HepG2 (cell line): ENCODE measurements at regions not wholly inside any gene's neighbourhood (a gene's known extent, or its start where the extent isn't known, plus 50 kb on each side); places are given as distances from the start of the nearest gene placed in this dataset.

ENCODE experiments used
- ATF7 ChIP-seq, 2 experiments: fragments of 450-650 bp in 1 of 2; sonication (generic) in 1 of 2; formaldehyde crosslinking in 1 of 2; IDR thresholded peaks; 2 replicates each; pipeline versions ENCODE4 v1.4.0 to v1.6.1; 2016 to 2020; ENCODE audit warnings: antibody characterized with exemption in 1 of 2, mild to moderate bottlenecking in 1 of 2, missing genetic modification reagents in 1 of 2
- CERS6 ChIP-seq: sonication (generic); formaldehyde crosslinking; IDR thresholded peaks from 2 replicates; pipeline ENCODE4 v1.5.0; 2020; ENCODE audit warnings: missing genetic modification reagents
- FOXA3 ChIP-seq: IDR thresholded peaks from 2 replicates; pipeline ENCODE4 v1.6.1; 2016; ENCODE audit warnings: missing genetic modification reagents, missing compliant biosample characterization
- HMGXB4 ChIP-seq, 2 experiments: sonication (generic) in 1 of 2; formaldehyde crosslinking in 1 of 2; IDR thresholded peaks; 2 replicates each; pipeline versions ENCODE4 v1.4.0 to v1.6.1; 2018 to 2020; ENCODE audit warnings: missing genetic modification reagents in 2 of 2, borderline replicate concordance in 1 of 2, low read depth in 1 of 2, mild to moderate bottlenecking in 1 of 2, missing biosample characterization in 1 of 2
- KMT2A ChIP-seq: sonication (generic); formaldehyde crosslinking; IDR thresholded peaks from 2 replicates; pipeline ENCODE4 v1.4.0; 2020; ENCODE audit warnings: missing genetic modification reagents
- NCOA1 ChIP-seq: sonication (generic); formaldehyde crosslinking; IDR thresholded peaks from 2 replicates; pipeline ENCODE4 v1.9.0; 2021; ENCODE audit warnings: missing genetic modification reagents
- RBM39 ChIP-seq: fragments of 200-400 bp; formaldehyde crosslinking; IDR thresholded peaks from one replicate; pipeline ENCODE4 v1.6.1; 2018; ENCODE audit warnings: antibody characterized with exemption, mild to moderate bottlenecking, low read depth, low read length; ENCODE audit not compliant: poor library complexity, severe bottlenecking
- REXO4 ChIP-seq: sonication (generic); formaldehyde crosslinking; IDR thresholded peaks from 2 replicates; pipeline ENCODE4 v1.8.0; 2022; ENCODE audit warnings: missing genetic modification reagents, mild to moderate bottlenecking, borderline replicate concordance
- SATB2 ChIP-seq: sonication (generic); formaldehyde crosslinking; IDR thresholded peaks from 2 replicates; pipeline ENCODE4 v1.5.0; 2020; ENCODE audit warnings: missing genetic modification reagents
- SP2 ChIP-seq: sonication (generic); formaldehyde crosslinking; IDR thresholded peaks from 2 replicates; pipeline ENCODE4 v1.5.1; 2020; ENCODE audit warnings: mild to moderate bottlenecking, missing genetic modification reagents
- TBL1XR1 ChIP-seq: fragments of 150-350 bp; IDR thresholded peaks from 2 replicates; pipeline ENCODE4 v1.6.1; 2014; ENCODE audit warnings: borderline replicate concordance, low read length; ENCODE audit not compliant: partially characterized antibody
- ZBTB43 ChIP-seq: sonication (generic); formaldehyde crosslinking; conservative IDR thresholded peaks from 2 replicates; pipeline ENCODE4 v1.4.0; 2020; ENCODE audit warnings: missing genetic modification reagents
- ZNF20 ChIP-seq: sonication (generic); formaldehyde crosslinking; IDR thresholded peaks from 2 replicates; pipeline ENCODE4 v1.4.0; 2020; ENCODE audit warnings: mild to moderate bottlenecking, moderate library complexity, missing genetic modification reagents
- ZNF256 ChIP-seq: sonication (generic); formaldehyde crosslinking; conservative IDR thresholded peaks from 2 replicates; pipeline ENCODE4 v1.4.0; 2020; ENCODE audit warnings: missing genetic modification reagents
- ZNF326 ChIP-seq: sonication (generic); formaldehyde crosslinking; IDR thresholded peaks from 2 replicates; pipeline ENCODE4 v1.4.0; 2020; ENCODE audit warnings: missing genetic modification reagents, borderline replicate concordance
- ZNF33B ChIP-seq: sonication (generic); formaldehyde crosslinking; IDR thresholded peaks from 2 replicates; pipeline ENCODE4 v1.5.1; 2020; ENCODE audit warnings: mild to moderate bottlenecking, missing genetic modification reagents
- ZNF496 ChIP-seq: sonication (generic); formaldehyde crosslinking; IDR thresholded peaks from 2 replicates; pipeline ENCODE4 v1.8.1; 2023; ENCODE audit warnings: mild to moderate bottlenecking, moderate library complexity, missing genetic modification reagents; ENCODE audit not compliant: insufficient replicate concordance
- ZNF660 ChIP-seq: sonication (generic); formaldehyde crosslinking; IDR thresholded peaks from 2 replicates; pipeline ENCODE4 v1.5.1; 2020; ENCODE audit warnings: mild to moderate bottlenecking, low read depth, missing genetic modification reagents, borderline replicate concordance
- ZNF674 ChIP-seq: sonication (generic); formaldehyde crosslinking; IDR thresholded peaks from 2 replicates; pipeline ENCODE4 v1.5.0; 2020; ENCODE audit warnings: low read depth, mild to moderate bottlenecking, missing genetic modification reagents
- ZNF703 ChIP-seq: sonication (generic); formaldehyde crosslinking; IDR thresholded peaks from 2 replicates; pipeline ENCODE4 v1.5.1; 2020; ENCODE audit warnings: missing genetic modification reagents, mild to moderate bottlenecking, moderate library complexity, borderline replicate concordance
- ZNF768 ChIP-seq: sonication (generic); formaldehyde crosslinking; IDR thresholded peaks from 2 replicates; pipeline ENCODE4 v1.4.0; 2020; ENCODE audit warnings: missing genetic modification reagents
- TF ChIP-seq, protein P1 (sequence below): sonication (generic); formaldehyde crosslinking; IDR thresholded peaks from 2 replicates; pipeline ENCODE4 v1.8.1; 2023; ENCODE audit warnings: missing genetic modification reagents, mild to moderate bottlenecking, borderline replicate concordance

DNA sequence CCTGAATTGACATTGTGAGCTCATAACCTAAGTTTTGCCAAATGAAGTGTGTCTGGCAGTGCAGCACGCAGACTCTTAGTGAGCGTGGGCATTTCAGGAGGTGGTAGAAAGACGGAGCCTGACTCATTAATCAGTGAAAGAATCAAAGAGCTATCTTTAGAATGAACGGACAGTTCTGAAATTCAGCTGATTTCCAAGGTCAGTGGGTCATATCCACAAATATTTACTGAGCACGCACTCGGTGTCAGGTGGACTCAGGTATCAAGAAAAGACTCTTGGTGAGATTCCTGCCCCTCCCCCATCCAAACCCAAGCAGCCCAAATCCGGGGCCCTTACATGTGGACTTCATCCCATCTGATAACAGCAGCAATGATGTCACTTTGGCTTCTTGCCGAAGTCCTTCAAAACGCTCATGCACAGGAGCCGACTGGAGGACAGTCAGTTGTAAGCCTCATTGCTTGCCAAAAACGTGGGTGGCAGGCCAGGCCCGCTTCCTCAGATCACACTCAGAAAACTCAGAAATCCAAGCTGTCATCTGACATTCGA lies 185.8 kb downstream of the HS3ST3A1 start (continued):
- no peak for TF ChIP-seq CERS6 (CRISPR knock-in tag)
- no peak for TF ChIP-seq ZNF326 (CRISPR knock-in tag)
- TF ChIP-seq RBM39: no peak
- no peak for TF ChIP-seq ZNF496 (CRISPR knock-in tag)
- no peak; the same call in 1 of the 2 replicates for TF ChIP-seq ZNF256 (CRISPR knock-in tag)
- no peak for TF ChIP-seq ZNF703
- no peak for TF ChIP-seq ZNF768 (CRISPR knock-in tag)
- TF ChIP-seq ZNF660 (CRISPR knock-in tag): no peak
- TF ChIP-seq TBL1XR1: no peak
- TF ChIP-seq ZBTB43 (CRISPR knock-in tag): no peak; the same call in 1 of the 2 replicates
- TF ChIP-seq KMT2A (CRISPR knock-in tag): no peak
- TF ChIP-seq HMGXB4 (CRISPR knock-in tag; IDR thresholded peaks at IDR 0.05; ENCODE audit: borderline replicate concordance in 1 of 2, low read depth in 1 of 2): no peak
- no peak for TF ChIP-seq REXO4 (CRISPR knock-in tag)
- TF ChIP-seq FOXA3 (CRISPR knock-in tag): peak; percentile 80
- TF ChIP-seq SP2 (CRISPR knock-in tag): no peak
- no peak for TF ChIP-seq SATB2 (CRISPR knock-in tag)
- TF ChIP-seq, protein P1, sequence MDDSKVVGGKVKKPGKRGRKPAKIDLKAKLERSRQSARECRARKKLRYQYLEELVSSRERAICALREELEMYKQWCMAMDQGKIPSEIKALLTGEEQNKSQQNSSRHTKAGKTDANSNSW (CRISPR knock-in tag): no peak
- no peak; the same call in 1 of the 2 replicates for TF ChIP-seq NCOA1 (CRISPR knock-in tag)
- no peak for TF ChIP-seq ZNF674 (CRISPR knock-in tag)
- TF ChIP-seq ZNF33B (CRISPR knock-in tag): no peak
- TF ChIP-seq ATF7 (IDR thresholded peaks at IDR 0.05): peak; percentile 75
- TF ChIP-seq ATF7 (CRISPR knock-in tag; IDR thresholded peaks at IDR 0.05): peak; percentile 99
- no peak for TF ChIP-seq ZNF20 (CRISPR knock-in tag)
